Superior temporal gyrus (tissue), 1 donor: ENCODE measurements at regions not wholly inside any gene's neighbourhood (a gene's known extent, or its start where the extent isn't known, plus 50 kb on each side); places are given as distances from the start of the nearest gene placed in this dataset.
"Not testable (repeated sequence)": the region's sequence is repeated elsewhere in the genome, so short reads cannot be mapped to it uniquely, and the experiment has no call there.

ENCODE experiments used
- DNase-seq: peaks from one replicate; pipeline ENCODE4 v3.0.0-alpha.2; 2016; ENCODE audit errors: extremely low spot score

GRCh38 chr16:86953631-86954391, 363.4 kb downstream of the C16orf95 start:
- DNase-seq, result no peak

- no peak for DNase-seq
These were observed 361.9 kb downstream of the C16orf95 start for GRCh38 chr16:86955136-86955855.

- DNase-seq, result no peak
These were observed 360.8 kb downstream of the C16orf95 start for GRCh38 chr16:86956437-86956836.

DNA sequence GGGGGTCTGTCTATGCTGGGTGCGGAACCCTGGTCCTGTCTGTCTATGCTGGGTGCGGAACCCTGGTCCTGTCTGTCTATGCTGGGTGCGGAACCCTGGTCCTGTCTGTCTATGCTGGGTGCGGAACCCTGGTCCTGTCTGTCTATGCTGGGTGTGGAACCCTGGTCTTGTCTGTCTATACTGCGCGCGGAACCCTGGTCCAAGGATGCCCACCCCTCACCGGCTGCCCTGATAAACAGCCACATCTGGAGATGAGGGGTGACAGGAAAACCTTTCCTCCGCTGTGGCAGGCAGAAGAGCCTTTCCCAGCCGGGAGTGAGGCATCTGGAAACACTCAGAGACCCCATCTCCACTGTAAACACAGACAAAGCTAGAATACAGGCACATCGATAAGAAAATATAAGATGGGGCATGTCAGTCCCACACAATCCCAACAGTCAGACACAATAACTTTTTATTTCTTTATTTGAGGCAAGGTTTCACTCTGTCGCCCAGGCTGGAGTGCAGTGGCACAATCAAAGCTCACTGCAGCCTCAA, 359.5 kb downstream of the C16orf95 start:
- not testable (repeated sequence) for DNase-seq

- DNase-seq, result no peak
These were observed 358.8 kb downstream of the C16orf95 start for GRCh38 chr16:86958423-86958822.

DNA sequence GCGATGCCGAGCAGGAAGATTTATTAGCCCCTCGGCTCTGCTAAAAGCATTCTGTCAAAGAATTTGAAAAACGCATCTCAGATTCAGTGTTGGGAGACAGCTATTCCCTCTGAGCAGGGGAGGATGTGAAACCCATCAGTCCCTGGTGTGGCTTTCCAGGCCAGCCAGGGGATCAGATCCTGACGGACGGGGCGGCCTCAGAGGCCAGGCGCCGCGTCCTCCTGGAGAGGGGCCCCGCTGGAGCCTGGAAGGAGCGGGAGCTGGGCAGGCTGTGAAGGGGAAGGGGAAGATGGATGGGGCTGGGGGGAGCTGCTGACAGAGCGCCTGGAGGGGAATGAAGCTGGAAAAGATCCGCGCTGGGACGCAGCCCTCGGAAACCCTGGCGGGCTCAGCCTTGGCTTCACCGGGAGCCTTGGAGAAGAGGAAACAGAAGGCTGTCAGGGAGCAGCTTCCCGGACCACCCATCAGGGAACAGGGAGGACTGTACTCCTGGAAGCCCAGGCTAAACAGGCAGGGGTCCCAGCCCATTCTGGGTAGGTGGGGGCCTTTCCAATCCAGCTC, 358.0 kb downstream of the C16orf95 start:
- DNase-seq, result no peak

DNA sequence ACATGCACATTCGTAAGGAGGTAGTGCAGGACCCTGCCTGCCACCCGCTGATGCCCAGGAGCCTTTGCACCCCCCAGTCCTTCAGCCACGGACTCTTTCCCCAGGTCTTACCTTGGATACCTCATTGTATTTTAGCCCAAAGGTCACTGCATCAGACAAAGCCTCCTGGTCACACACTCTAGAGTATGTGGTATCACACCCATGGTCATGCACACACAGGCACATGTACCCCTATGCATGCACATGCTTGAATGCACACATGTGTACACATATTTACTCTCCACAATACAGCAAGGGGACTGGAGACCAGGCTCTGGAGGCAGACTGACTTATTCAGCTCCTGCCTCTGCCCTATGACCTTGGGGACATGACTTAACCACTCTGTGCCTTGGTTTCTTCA, 357.5 kb downstream of the C16orf95 start:
- DNase-seq, result no peak

DNA sequence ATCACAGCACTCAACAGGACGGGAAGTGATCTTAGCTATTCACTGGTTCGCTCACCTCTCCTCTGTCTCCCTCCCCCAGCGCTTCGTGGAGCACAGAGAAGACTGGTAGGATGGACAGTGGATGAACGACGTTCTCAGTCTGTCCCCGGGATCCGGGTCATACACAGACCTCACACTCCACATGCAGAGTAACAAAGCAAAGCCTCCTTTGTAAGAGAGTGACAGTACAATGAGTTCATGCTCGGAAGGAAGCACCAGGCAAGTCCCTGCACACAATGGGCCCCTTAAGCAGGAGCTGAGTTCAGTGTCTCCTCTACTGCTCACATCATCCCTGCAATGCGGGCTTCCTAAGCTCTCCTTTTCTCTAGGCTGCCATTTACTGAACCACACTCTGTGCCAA, 356.9 kb downstream of the C16orf95 start:
- peak; percentile 67 for DNase-seq

GRCh38 chr16:86961171-86961601, 356.0 kb downstream of the C16orf95 start:
- peak; percentile 32 for DNase-seq

- no peak for DNase-seq
These were observed 354.9 kb downstream of the C16orf95 start for GRCh38 chr16:86962259-86962658.

DNA sequence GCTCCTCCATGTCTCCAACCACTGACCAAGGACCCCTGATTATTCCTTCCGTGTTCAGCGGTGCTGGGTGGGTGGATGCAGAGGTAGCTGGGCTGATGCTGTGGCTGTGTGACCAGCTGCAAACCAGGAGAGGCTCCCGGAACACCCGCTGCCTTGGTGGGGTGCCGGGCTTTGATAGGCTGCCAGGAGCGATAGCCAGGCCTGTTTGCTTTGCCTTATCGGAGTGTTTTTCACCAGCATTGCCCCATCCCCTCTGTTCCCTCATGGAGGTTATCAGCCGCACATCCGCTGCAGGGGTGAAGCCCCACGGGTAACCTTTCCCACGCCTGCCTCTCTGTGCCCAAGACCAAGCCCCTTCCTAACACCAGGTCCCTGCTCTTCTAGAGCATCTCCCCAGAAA, 354.3 kb downstream of the C16orf95 start:
- DNase-seq, result no peak

GRCh38 chr16:86963600-86964575, 353.3 kb downstream of the C16orf95 start:
- no peak for DNase-seq

- DNase-seq, result no peak
These were observed 352.4 kb downstream of the C16orf95 start for GRCh38 chr16:86964796-86965241.

GRCh38 chr16:86965331-86965730, 351.9 kb downstream of the C16orf95 start:
- DNase-seq, result no peak

- DNase-seq, result no peak
These were observed 351.2 kb downstream of the C16orf95 start for GRCh38 chr16:86965840-86966550.

GRCh38 chr16:86966777-86967176, 350.4 kb downstream of the C16orf95 start:
- DNase-seq, result no peak

DNA sequence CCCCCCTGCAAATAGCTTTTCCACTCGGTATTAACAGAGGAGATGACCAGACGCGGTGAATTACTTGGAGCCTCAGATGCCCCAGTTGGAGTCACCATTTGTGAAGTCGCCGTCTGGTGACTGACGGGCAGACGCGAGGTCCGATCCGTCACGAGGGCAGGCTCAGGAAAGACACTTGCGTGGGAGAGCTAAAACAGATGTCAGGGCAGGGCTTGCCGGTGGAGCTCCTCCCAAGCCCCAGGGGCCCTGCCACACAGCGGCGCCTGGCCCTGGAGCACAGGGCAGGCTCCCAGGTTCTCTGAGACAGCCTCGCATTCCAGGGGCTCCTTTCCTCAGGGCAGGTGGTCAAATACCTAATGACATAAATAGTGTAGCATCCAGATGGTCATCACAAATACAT, 348.3 kb downstream of the C16orf95 start:
- no peak for DNase-seq

DNA sequence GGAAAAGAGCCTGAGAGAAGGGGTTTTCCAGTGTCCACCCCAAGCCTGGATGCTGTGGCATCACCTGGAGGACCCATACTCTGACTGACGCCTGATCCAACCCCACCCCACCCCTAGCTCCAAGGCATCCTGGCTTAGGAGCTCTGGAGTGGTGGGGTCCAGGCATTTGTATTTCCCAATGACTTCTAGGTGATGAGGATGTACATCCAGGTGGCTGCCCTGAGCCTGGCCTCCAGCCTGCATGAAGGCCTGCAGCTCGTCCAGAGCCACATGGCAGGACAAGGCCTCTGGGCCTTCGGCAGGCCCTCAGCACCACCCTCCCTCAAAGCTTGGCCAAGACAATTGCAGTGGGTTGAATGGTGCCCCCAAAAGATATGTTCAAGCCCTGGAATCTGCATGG, 347.5 kb downstream of the C16orf95 start:
- no peak for DNase-seq

- no peak for DNase-seq
These were observed 346.9 kb downstream of the C16orf95 start for GRCh38 chr16:86970279-86970678.

GRCh38 chr16:86970726-86971125, 346.5 kb downstream of the C16orf95 start:
- no peak for DNase-seq

DNA sequence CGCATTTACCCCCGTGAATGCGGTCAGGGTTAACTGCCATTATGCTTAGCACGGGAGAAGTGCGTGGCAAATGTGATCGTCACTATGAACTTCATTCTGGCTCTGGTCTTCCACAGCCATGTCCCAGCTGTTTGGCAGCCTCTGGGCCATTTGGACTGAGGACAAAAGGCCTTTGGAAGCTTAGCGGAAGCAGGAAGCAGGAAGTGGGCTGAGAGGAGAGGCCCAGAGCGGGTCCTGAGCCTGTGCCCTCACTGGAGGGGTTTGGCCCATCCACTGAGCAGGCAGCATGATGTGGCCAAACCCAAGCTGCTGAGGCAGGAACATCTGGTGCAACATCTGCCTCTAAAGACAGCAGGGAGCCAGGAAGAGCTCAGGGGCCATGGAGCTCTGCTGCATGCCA, 345.9 kb downstream of the C16orf95 start:
- DNase-seq, result no peak
